GM23248 (cell line): ENCODE measurements at regions not wholly inside any gene's neighbourhood (a gene's known extent, or its start where the extent isn't known, plus 50 kb on each side); places are given as distances from the start of the nearest gene placed in this dataset.

Experiments
- EZH2 ChIP-seq: fragments of 200-600 bp; sonication (generic); IDR thresholded peaks from 2 replicates; pipeline ENCODE4 v1.6.1; 2018; ENCODE audit warnings: antibody characterized with exemption, mild to moderate bottlenecking; ENCODE audit not compliant: insufficient read depth, poor library complexity, severe bottlenecking
- EZH2phosphoT487 ChIP-seq: fragments of 200-600 bp; sonication (generic); IDR thresholded peaks from 2 replicates; pipeline ENCODE4 v1.6.1; 2018; ENCODE audit warnings: antibody characterized with exemption, moderate library complexity, mild to moderate bottlenecking, low read depth; ENCODE audit not compliant: insufficient read depth

- TF ChIP-seq EZH2 (no peak), EZH2phosphoT487 (no peak)
These were observed 665.5 kb downstream of the NTRK3 start for GRCh38 chr15:87591042-87591441.
